Brain pericyte (primary cell): ENCODE measurements at regions not wholly inside any gene's neighbourhood (a gene's known extent, or its start where the extent isn't known, plus 50 kb on each side); places are given as distances from the start of the nearest gene placed in this dataset.

ENCODE experiments used
- DNase-seq: peaks from one replicate; pipeline ENCODE4 v3.0.0-alpha.2; 2012; ENCODE audit warnings: low read depth, low spot score

DNA sequence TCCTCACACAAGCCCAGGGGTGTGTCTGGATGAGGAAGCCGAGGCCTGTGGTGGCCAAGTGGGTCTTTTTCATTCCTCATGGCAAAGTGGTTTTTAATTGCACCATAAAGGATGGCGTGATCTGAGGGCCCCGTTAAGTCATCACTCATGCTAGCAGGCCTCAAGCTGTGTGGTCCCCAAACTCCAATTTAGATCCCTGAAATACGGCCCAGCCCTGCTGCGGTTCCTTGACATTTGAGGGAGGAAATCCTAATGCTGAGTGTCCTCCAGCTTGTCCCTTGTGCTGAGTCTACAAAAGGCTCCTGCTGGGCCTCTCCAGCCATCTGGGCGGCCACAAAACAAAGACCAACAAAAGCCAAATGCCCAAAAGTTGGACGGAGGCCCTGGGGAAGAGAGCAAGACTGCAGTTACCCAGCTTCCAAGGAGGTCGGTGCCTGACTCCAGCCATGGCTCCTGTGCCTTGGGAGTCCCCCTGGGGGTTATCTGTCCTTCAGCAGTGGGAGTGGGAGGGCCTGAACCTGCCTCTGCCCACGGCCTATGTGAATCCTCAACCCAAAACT is 162.3 kb upstream of the PDE10A start:
- DNase-seq: no peak

DNA sequence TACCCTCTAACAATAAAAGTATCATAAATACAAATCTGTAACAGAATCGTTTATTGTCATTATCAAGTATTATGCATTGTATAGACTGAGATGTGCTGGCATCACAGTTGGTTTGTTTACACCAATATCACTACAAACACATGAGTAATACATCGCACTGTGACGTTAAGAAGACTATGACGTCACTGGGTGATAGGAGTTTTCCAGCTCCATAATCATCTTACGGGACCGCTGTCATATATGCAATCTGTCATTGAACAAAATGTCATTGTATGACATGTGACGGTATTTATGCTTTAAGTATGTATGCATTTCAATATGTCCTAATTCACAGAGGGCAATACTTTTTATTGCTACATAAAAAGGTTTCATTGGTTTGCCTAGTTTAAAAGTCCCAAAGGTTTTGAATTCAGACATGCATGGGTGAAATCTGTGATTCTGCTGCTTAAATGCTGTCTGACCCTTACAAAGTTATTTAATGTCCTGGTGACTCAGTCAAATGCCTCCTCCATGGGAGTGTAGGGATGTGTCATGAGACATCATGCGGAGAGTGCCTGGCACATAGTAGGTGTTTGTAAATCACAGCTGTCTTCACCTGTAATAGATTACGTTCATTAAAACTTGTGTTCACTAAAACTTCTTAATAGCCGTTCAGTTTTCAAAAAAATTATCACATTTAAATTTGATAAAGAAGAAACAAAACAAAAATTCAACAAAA is 160.7 kb upstream of the PDE10A start:
- no peak for DNase-seq

DNA sequence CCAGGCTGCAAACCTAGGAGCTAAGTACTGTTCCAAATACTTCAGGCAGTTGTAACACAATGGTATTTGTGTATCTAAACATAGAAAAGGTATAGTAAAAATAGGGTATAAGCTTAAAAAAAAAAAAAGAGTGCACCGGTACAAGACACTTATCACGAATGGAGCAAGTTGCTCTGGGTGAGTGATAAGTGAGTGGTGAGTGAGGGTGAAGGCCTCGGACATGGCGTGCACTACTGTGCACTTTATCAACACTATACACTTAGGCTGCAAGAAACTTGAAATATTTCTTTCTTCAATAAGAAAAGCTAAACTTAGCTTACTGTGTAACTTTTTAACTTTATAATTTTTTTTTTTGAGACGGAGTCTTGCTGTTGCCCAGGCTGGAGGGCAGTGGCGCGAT is 159.5 kb upstream of the PDE10A start:
- no peak for DNase-seq

DNA sequence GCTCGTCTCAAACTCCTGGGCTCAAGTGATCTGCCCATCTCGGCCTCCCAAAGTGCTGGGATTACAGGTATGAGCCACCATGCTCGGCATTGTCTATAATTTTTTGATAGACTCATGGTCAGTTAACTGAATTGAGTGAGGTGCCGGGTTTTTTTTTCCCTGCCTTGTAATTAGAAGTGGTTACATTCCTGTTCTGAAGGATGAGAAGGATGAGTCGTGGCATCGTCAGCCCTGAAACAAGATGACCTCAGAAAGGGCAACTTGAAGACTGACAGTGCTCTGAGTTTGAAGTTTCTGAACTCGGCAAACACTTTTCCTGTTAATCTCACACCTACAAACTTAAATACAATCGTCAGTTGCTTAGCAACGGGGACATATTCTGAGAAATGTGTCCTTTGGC is 158.7 kb upstream of the PDE10A start:
- no peak for DNase-seq

DNA sequence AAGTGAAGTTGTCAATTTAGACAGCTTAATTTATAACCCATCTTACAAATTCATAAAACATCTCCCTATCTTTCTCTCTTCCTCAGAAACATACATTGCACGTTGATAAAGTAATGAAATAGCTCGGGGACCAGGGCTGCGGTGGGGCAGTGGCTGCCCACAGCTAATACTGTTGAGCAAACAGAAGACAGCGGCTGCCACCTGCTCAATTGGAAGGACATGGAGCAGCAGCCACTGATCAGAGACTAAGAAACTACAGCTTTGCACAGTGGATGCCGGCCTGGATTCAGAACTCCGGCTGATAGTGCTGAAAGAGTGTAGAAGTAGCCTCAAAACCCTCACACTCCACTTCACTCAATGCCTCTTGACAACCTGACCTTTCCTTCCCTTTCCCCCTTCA is 157.9 kb upstream of the PDE10A start:
- no peak for DNase-seq

DNA sequence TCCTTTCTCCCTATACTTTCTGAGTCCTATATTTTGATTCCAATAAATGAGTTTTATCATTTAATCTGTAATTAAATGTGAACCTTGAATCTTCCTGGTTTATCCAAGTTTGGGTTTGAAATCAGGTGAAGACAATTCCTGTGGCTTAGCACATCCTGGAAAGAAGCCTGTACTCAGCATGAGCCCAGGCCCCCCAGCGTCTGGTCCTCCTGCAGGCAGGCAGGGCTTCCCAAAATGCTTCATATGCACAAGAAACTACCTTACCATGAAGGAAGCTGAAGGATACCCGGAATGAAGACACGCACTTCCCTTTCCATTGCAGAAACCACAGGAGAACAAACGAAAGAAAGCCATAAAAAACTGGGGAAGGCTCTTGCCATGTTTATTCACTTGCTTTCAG is 157.4 kb upstream of the PDE10A start:
- DNase-seq: no peak

DNA sequence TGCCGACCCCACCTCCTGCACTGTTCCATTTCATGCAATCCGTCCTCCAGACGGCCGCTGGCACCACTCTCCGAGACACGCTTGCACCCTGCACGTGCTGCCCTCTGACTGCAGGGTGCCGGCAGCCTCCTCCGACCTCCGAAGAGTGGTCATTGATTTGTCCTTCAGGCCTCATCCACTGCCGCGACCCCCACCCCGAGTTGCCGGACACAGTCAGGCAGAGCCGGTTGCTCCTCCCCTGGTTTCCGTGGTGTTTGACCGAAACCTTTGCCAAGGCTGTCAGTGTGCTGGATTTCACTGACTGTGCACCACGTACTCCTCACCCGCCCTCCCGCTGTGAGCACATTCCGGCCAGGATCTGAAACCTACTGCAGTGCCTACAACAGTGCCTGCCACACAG is 156.4 kb upstream of the PDE10A start:
- DNase-seq: no peak

DNA sequence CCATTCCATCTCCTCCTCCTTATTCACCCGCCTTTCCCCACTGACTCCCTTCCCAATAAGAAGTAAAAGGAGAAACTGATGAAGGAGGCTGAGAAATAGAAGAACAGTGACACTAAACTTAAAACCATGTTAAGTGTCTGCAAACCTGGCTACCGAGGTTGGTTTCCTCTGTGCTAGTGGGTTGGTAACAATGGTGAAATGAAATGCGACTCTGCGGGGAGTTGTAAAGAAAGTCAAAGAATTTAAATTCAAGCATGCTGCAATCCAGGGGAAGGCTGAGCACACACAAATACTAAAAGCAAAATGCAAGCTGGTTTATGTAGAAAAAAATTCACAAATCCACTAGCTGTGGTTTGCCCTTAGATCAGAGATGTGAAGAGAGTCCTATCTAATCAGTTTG is 155.2 kb upstream of the PDE10A start:
- DNase-seq: no peak

DNA sequence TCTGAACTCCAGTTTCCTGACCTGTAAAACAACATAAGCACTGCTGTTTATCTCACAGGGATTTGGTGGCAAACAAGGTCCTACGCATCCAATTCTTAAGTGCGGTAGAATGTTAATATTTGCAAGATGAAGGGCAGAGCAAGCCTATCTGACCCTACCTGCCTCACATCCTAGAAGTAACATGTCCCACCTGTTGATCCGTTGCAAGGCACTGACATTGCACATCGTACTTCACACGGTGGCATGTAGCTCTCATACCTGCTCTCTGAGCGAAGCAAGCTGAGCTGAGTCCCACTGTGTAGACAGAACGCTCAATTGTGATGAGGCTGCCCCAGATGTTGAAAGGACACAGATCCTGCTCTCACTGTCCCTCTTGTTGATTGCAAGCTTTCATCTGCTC is 154.7 kb upstream of the PDE10A start:
- DNase-seq: no peak

DNA sequence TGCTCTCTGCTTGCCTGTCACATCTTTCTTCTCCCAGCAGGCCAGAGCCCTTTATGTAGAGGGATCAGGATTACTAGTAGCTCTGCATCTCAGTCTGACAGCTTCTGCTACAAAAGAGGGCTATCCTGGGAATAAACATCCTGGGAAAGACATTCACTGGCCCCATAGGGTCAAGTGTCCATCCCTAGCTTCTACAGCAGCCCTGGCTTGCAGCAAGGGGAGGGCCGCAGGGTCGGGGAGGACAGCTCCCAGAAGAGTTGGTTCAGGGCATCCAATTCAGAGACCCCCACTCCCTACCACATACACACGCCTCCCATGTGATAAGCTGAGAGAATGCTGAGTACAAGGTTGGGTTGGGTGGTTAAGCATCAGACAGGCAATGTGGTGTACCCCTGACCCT is 154.1 kb upstream of the PDE10A start:
- DNase-seq: no peak

DNA sequence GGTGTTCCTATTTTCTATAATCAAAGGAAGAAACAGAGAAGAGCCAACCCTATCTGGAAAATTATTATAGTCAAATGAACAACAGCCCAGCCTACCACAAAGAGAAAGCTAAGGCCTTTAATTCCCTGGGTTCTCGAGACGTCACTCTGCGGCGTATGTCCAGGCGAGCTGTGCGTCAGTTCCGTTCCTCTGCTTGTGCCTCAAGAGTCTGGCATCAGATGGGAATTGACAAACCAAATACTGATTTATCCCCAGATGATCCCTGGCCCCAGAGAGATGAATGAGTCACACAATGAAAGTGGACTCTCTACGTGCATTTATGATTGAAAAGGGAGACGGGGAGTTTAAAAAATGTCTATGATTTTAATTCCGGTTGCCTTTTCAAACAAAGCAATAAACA is 151.6 kb upstream of the PDE10A start:
- no peak for DNase-seq

DNA sequence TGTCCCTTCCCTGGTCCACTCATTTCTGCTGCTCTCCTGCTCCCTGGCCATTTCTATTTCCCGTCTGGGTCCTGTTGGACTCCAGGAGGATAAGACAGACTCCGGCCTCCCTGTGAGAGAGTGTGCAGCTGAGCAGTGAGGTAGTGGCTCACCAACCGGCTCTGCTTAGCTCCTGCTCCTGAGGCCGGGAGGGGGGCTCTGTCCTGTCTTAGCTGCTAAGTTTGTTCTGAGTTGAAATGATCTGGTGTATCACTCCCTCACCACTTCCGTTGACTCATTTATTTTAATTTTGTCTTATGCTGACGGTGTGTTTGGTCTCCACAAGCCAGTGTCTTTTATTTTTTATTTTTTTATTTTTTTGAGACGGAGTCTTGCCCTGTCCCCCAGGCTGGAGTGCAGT is 148.5 kb upstream of the PDE10A start:
- DNase-seq: no peak

DNA sequence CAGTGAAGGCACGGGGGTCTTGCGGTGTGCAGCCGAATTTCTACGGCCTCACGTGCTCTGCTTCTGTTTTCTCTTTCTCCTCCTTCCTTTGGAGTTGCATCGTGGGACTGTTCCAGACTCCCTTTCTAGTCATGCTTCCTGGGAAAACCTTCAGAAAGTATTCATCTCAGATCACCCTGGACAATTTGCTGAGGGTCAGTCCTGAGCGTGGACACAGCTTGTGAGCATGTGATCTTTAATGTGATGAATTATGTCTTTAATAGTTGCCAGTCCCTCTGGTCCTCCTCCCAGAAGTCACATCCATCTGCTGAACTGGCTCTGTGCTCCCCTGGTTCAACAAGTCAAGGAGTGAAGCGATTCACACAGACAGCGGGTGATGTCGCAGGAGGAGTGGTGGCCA is 145.0 kb upstream of the PDE10A start:
- DNase-seq: no peak

DNA sequence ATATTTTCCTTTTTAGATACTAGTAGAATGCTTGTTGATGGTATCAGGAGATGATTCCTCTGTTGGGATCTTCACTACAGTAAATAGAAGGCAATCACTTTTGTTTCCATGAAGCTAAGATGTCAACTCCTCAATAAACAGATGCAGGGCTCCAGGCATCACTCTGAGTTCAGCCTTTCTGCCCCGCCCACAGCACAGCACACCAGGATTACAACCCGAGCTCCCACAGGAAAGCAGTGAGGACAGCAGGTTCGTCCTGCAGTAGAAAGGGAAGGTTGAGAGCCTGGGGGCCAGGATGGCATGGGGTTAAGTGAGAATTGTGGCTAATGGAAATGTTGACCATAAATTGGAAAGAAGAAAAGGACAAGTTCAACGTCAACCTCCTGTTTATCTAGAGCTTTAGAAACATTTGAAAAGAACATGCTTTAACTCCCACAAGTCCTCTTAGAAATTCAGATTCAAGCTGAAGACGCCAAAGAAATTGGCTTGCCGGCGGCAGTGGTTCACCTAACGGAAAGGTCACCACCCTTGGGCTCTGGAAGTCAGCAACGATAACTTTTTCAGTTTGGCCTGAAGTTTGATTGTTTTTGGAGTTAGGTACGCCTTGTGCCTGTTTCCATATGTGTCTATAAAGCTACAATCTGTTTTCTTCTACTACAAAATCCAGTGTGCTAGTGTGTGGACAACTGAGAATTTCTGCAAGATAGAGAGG is 144.4 kb upstream of the PDE10A start:
- DNase-seq: no peak

DNA sequence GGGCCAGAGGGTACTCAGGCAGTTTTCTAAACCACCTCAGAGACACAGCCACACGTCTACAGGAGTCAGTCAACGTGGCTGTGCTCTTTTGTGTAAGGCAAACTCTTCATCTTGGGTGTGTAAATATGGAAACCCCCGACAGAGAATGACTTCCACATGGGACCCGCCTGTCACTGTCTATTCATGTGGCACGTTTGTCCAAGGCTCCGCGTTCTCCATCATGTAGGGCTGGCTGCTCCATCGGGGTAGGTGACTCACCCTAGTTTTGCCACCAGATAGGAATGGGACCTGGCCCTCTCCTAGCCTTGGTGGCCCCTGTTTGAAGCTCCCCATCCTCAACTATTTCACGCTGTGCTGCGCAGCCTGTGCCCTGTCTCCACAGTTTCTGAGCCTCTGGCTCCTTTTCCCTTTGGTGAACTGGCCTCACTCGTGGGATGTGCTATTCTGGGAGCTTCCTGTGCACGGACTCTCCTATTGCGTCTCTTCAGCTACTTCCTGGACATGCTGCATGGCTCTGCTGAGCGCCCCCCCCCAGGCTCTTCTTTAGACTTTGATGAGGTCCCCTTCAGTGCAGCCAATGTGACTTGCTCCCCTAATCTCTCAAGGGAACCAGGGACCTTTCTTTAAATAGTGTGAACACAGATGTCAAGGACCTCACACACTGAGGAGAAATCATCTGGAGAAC is 143.2 kb upstream of the PDE10A start:
- no peak for DNase-seq

DNA sequence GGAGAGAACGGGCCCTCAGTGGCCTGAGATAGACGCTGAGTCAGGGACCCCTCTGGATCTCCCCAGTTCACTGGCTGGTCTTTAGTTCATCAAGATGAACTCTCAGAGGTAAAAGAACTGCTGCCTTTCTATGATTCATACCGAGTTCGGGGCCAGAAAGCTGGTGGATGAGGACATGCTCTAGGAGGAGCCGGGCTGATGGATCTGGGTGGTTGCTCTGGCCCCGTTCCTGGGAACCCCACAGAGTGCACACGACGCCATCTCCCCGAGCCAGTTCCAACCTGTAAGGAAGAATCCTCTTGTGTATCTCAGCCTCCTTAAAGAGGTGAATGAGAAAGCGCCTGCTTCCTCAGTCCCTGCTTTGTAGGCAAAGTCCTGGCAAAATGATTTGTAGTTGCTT is 142.6 kb upstream of the PDE10A start:
- DNase-seq: no peak

DNA sequence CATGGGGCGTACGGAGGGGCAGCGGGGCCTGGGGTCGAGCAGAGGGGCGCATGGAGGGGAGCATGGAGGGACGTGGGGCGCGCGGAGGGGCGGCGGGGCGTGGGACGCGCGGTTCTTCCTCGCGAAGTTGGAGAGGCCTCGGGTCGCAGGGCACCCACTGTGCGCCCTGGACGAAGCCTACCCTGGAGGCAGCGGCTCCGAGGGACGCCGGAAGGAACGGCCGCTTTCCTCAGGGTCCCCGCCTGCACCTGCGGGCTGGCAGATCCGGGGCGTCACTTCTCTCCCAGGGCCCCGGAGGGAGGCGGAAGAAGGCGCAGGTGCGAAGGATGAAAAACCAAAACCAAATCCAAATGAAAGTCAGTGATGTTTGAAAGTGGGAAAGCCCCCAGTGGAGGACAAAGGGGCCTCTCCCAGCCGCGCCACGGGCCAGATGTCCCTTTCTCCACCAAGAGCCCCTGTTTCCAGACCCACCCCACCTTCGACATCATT is 142.1 kb upstream of the PDE10A start:
- no peak for DNase-seq

DNA sequence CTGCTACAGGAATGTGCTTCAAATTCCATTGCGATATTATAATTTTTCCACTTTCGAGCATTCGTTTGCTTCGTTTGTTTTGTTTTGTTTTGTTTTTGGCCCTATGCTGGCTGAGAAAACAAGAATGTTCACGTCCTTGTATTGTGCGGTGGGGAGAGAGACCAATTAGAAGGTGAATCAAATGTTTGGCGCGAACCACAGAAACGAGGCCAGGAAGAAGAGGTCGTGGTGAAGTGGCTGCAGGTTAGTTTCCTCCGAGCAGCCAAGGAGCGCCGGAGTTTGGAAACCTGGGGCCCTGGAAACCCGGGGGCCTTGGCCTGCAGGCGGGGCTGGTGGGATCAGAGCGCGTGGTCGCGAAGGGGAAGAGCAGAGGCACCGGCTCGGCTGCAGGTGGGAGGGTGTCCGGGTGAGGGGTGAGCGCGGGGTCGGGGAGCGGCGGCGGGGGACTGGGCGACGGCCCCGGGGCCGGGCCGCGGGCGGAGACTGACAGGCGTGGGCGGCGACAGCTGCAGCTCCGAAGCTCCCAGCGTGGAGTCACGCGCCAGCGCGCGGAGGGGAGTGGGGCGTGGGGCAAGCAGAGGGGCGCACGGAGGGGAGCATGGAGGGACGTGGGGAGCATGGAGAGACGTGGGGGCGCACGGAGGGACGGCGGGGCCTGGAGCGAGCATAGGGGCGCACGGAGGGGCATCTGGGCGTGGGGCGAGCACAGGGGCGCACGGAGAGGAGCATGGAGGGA is 141.5 kb upstream of the PDE10A start:
- no peak for DNase-seq

DNA sequence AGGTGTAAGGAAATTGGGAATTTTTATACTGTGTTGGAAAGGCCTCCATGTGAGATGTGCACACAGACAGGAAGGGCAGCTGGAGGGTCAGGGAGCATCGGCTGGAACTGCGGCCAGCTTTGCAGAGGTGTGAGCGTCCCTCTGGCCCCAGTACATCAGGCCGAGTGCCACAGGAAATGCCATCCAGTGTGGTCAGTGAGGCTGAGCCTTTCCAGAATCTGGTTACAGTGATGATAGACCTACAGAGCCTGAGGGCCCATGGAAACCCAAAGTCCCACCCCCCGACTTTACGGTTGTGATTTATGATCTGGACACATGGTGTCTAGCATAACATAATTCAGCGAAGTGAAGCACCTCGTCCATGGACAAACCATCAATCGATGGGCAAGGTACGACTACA is 137.3 kb upstream of the PDE10A start:
- DNase-seq: no peak

DNA sequence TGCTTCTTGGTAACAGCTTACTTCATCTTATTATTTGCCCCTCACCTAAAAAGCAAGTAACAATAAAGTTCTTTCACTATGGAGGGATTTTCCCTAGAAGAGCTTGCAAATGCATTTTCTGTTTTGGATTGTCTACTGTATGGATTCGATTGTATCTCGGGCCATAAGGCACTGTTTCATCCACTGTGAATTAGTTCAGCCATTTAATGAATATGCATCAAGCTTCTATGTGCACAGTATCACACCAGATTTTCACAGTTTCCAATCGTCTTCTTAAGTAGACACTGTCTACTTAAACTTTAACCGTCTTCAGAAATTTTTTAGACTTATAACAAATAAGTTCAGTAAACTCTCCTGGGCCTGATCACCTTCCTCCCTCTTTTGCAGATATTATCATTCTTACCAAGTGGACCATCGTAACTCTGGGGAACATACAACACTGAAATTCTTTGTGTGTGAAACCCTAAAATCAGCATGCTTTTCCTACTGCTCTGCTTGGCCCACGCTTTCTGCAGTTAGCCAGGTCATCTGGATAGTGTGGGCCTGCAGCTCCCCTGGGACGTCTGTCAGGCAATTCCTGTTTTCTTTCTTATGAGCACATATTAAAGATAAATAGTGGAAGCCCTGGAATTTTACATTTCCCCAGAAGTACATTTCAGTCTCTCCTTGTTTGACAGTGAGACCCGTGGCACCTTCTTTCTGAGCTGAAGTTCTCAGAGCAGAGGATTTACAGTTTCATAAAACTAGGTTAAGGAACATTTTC is 136.5 kb upstream of the PDE10A start:
- DNase-seq: peak; percentile 13

DNA sequence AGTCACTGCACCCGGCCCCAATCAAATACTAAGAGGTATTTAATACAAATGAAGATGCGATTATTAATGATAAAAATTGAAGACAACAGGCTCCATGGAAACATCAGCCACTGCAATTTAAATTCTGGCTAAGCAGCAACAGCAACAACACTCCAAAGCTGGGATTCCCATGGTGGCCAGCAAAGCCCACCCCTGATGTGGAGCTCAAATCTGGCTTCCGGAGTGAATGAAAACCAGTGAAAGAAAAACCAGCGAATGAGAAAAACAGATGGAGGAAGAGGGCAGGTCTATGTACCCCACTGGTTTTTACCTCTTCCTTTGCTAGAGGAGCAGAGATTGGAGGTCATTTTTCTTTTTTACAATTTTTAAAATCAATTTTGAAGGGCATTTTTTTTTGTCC is 135.9 kb upstream of the PDE10A start:
- DNase-seq: no peak
